Right renal cortex interstitium (tissue), 3 donors: ENCODE measurements at regions not wholly inside any gene's neighbourhood (a gene's known extent, or its start where the extent isn't known, plus 50 kb on each side); places are given as distances from the start of the nearest gene placed in this dataset.

Experiments used
- DNase-seq, 3 donors: peaks; one replicate each; pipeline ENCODE4 v3.0.0-alpha.2; 2013; ENCODE audit warnings: low read depth in 3 of 3, low spot score in 2 of 3

DNA sequence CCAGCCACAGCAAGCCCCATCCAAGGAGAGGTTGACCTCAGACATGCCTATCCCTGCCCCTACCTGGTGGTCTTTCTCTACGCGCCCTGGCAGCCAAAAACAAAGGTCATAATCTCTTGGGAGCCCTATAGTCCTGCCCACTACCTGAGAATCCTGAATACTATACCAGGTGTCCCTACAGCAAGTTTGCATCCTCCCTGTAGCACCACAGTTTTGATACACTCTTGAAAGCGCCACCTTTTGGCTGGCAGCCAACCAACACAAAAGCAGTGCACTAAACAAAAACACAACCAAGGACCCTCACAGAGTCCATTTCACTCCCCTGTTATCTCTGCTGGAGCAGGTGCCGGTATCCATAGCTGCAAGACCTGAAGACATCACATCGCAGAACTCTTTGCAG, 523.8 kb upstream of the CPEB2 start:
- DNase-seq: no peak

DNA sequence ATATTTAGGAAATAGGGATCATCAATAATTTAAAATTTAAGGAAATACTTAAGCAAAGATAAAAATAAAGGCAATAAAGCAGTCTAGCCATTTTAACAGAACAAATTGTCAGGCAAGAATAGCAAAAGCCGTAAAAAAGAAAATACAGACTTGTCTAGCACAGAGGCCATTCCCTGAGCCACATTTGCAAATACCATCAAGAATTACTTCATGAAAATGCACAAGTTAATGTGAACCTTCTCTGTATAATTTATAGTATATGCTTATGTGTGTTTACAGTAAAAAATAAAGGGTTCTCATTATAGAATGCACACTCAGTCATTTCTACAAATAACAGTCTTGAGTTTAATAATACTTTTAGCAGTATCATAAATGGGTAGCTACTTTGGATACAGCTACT, 505.9 kb upstream of the CPEB2 start:
- DNase-seq: no peak

- no peak for DNase-seq
These were observed 505.3 kb upstream of the CPEB2 start for GRCh38 chr4:14496969-14497368.

DNA sequence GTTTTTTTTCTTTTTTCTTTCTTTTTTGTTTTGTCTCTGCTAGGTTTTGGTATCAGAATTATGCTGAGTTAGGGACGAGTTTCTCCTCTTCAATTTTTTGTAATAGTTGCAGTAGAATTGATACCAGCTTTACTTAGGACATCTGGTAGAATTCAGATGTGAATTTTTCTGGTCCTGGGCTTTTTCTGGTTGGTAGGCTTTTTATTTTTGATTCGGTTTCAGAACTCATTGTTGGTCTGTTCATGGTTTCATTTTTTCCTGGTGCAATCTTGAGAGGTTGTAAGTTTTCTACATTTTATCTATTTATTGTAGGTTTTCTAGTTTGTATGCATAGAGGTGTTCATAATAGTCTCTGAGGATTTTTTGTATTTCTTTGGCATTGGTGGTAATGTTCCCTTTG, 498.1 kb upstream of the CPEB2 start:
- no peak for DNase-seq

DNA sequence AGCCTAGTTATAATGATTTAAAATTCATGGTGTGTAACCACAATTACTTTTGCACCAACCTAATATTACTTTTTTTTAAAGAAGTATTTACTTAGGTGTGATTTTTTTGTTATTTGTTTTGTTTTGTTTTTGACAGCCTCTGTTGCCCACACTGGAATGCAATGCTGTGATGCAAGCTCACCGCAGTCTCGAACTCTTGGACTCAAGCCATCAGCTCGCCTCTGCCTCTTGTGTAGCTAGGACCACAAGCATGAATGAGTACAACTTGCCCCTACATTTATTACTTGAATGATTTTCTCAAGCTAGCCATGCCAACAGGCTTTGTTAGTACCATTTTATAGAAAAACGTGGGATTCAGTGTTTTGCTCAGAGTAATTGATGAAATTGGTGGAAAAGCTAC, 488.8 kb upstream of the CPEB2 start:
- DNase-seq: no peak

DNA sequence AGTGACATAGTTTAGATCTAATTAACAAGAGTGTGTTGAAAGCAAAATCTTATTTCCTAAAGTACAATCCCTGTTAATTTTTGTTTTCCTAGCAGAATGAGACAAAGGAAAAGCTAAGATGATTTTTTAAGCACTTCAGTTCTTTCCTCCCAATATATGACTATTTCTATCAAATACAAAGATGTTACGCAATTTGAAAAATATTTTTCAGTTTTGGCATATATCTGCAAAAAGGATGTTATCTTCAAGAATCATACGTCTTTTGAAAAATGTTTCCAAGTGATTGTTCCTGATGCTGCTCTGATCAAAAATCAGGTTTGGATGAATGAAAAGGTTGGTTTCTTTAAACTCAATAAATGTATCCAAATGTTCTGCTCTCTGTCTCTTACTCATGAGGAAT, 486.7 kb upstream of the CPEB2 start:
- no peak for DNase-seq

GRCh38 chr4:14518136-14518535, 484.1 kb upstream of the CPEB2 start:
- no peak for DNase-seq

- DNase-seq: no peak
These were observed 482.1 kb upstream of the CPEB2 start for GRCh38 chr4:14520171-14520570.

DNA sequence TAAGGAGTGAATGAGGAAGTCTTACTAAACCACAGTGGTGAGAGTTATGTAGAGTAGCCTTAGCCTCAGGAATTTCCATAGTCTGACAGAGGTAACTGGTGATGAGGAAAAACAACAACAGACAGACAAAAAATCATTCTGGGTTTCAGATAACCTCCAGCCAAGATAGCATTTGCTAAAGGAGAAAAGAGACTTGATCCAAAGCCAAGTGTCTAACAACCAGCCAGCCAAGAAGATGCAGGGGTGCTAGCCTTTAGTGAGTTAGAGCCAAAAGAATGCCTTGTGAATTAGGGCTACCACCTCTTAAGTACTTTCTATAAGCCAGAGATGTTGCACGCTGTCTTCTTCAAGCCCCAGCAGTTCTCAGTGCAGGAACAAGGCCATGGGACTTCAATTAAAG, 478.0 kb upstream of the CPEB2 start:
- DNase-seq: no peak

DNA sequence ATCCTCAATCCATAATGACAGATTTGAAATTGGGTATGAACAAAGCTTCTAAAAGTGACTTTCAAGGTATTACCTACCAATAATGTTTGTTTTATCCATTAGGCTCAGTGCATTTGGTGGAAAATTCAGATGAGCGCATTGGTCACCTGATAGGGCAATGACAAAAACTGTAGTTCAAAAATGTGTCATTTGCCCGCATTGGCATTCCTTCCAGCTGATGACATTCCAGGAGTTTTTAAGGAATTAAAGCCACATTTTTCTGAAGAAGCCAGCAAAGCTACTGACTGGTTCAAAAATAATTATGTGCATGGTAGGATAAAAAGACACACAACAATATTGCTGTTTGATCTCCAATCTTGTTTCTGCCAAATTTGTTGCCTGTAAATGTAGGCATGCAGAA, 473.4 kb upstream of the CPEB2 start:
- DNase-seq: no peak

GRCh38 chr4:14529653-14530052, 472.6 kb upstream of the CPEB2 start:
- DNase-seq: no peak

DNA sequence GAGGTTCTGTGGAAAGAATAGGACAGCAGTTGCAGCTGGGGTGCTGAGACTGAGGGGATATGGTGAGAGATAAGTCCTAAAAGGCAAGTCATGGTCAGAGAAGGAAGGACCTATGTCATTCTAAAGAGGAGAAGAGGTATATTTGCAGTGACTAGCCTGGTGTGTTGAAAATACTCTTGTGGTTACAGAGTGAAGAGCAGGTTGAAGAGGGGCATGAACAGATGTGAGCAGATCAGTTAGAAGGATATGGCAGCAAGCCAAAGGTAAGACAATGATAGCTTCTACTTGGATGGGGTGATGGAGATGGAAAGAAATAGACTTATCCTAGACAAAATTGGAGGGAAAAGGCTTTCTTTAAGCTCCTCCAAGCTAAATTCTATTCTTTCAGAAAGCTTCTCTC, 469.8 kb upstream of the CPEB2 start:
- no peak for DNase-seq

GRCh38 chr4:14539246-14539645, 463.0 kb upstream of the CPEB2 start:
- DNase-seq: no peak

- DNase-seq: no peak
These were observed 457.1 kb upstream of the CPEB2 start for GRCh38 chr4:14545163-14545562.

DNA sequence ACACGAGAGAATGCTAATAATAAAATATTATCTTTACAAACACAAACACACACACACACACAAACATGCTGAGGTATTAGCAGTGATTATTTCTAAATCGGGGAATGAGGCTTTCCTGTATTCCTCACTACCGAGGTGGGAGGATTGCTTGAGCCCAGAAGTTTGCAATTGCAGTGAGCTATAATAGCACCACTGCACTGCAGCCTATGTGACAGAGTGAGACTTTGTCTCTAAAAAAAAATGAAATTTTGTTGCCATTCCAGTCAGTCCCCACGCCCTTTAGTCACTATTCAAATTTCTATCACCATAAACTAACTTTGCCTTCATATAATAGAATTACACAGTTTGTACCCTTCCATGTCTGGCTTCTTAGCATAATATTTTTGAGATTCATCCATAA, 456.5 kb upstream of the CPEB2 start:
- no peak for DNase-seq

- no peak for DNase-seq
These were observed 450.2 kb upstream of the CPEB2 start for GRCh38 chr4:14552119-14552518.

GRCh38 chr4:14559646-14560045, 442.6 kb upstream of the CPEB2 start:
- DNase-seq: no peak

DNA sequence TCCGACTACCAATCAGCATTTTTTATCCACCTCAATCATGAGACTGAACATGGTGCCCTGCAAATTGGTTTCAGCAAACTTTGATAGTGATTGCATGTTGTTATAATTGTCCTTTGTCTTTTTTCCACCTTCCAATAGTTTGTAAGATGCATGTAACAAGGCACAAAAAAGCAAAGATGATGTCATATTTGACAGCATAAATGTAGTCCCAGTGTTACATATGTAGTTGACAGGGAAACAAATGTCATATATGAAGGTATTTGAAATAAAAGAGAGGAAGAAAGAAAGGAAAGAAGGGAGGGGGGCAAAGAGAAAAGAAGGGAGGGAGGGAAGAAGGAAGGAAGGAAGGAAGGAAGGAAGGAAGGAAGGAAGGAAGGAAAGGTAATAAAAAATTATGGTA, 441.7 kb upstream of the CPEB2 start:
- no peak for DNase-seq

GRCh38 chr4:14562901-14563300, 439.4 kb upstream of the CPEB2 start:
- DNase-seq: no peak

DNA sequence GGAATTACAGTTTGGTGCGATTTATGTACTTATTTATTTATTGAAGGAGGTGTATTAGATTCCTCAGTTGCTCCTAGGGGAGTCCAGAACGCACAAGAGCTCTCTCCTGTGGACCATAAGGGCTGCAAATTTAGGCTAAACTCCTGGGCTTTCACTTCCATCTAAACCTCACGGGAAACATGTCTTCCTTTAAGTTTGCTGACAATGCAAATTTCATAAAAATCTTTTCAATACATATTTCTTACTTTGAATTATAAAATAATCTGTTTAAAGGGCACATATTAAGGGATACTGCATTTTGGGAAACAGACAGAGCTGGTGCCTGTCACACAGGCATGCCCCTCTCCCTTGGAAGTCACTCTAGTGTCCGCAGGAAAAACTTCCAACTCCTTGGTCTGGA, 438.0 kb upstream of the CPEB2 start:
- DNase-seq: no peak

DNA sequence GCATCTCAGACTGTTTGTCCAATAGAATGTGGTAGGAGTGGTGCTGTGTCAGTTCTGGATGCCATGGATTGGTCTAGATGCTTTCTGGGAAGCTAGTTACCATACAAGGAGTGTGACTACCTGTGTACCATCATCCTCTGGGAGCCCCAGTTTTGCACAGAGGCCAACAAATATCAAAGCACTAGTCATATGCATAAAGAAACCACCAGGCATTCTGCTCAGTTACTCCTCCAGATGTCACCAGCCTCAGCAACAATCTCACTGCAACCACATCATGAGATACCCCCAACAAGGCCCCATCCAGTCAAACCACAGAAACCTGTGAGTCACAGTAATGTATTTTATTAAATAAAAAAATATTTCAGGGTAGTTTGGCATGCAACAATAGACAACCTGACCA, 435.8 kb upstream of the CPEB2 start:
- no peak for DNase-seq

- DNase-seq: no peak
These were observed 433.9 kb upstream of the CPEB2 start for GRCh38 chr4:14568351-14568750.

DNA sequence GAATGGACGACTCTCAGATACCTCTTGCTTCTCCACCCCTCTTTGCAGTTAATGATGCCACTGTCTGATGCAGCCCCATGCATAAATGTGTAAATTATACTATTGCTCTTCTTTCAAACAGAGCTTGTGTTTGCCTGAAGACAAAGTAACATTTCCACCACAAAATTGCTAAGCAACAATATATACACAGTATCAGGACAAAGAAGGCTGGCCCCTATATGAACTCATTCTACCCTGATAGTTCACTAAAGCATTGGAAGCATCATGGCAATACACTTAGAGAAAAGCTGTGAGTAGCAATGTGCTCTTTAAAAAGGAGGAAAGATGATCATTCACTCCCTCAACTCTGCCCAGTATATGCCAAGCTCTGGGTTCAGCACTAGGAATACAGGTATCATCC, 427.0 kb upstream of the CPEB2 start:
- no peak for DNase-seq

GRCh38 chr4:14575919-14576318, 426.4 kb upstream of the CPEB2 start:
- no peak for DNase-seq
